ENCODE measurements at regions not wholly inside any gene's neighbourhood (a gene's known extent, or its start where the extent isn't known, plus 50 kb on each side); places are given as distances from the start of the nearest gene placed in this dataset.

GRCh38 chr2:382728-383022, 94.8 kb upstream of the ALKAL2 start:
- H3F3A ChIP-seq (ENCODE audit: low read length, unreplicated experiment): no peaks in the 10 kb centered on the region
- no peaks in the 10 kb centered on the region for H3K36me3 ChIP-seq (ENCODE audit: low read depth, low read length)
- BruUV-seq (replicated peaks): no TSS peak
- H3K4me2 ChIP-seq (ENCODE audit: low read length): no peak overlapping the region
- ChIA-PET POLR2A (ENCODE audit: unreplicated experiment) (no interaction called here), CTCF (no interaction called here)
- H3K27me3 ChIP-seq (ENCODE audit: low read length): no peaks in the 10 kb centered on the region
- no peaks in the 10 kb centered on the region for H3K79me2 ChIP-seq (ENCODE audit: low read length)
- no peak overlapping the region for H2AFZ ChIP-seq (ENCODE audit: low read length)
- intact Hi-C loops (cut with micrococcal nuclease): no loop called here
- no peaks in the 10 kb centered on the region for H3K9me2 ChIP-seq (replicated peaks; ENCODE audit: low read length)
- no peak overlapping the region for H3K4me3 ChIP-seq (ENCODE audit: low read length)
- TF ChIP-seq EZH2 (IDR thresholded peaks at IDR 0.05; ENCODE audit: low read length, unreplicated experiment) (no peak), EZH2phosphoT487 (IDR thresholded peaks at IDR 0.05; ENCODE audit: borderline replicate concordance, low read length) (no peak), CTCF (conservative IDR thresholded peaks at IDR 0.05; ENCODE audit: low read depth, low read length) (no peak)
- no peaks in the 10 kb centered on the region for H4K20me1 ChIP-seq (ENCODE audit: low read length)
- ATAC-seq (no peak), DNase-seq (no peak)
- H3K27ac ChIP-seq (ENCODE audit: low read length): no peak overlapping the region
- 0 out of 2 replicates have a peak, but pooled peaks cover 4% of the 10 kb centered on the region for H3K9me3 ChIP-seq (ENCODE audit: low read length)
- no peak overlapping the region for H3K9ac ChIP-seq (ENCODE audit: low read length)
- peaks cover 7% of the 10 kb centered on the region; the same call in 1 of the 2 replicates for H3K4me1 ChIP-seq (ENCODE audit: insufficient read depth, low read length)

GRCh38 chr2:381941-382727, 94.2 kb upstream of the ALKAL2 start:
- peaks cover 7% of the 10 kb centered on the region; the same call in 1 of the 2 replicates for H3K4me1 ChIP-seq (ENCODE audit: insufficient read depth, low read length)
- 0 out of 2 replicates have a peak, but pooled peaks cover 4% of the 10 kb centered on the region for H3K9me3 ChIP-seq (ENCODE audit: low read length)
- ATAC-seq (no peak), DNase-seq (no peak)
- no peaks in the 10 kb centered on the region for H4K20me1 ChIP-seq (ENCODE audit: low read length)
- H3K4me2 ChIP-seq (ENCODE audit: low read length): no peak overlapping the region
- no peak overlapping the region for H3K4me3 ChIP-seq (ENCODE audit: low read length)
- intact Hi-C loops (cut with micrococcal nuclease): no loop called here
- H3K79me2 ChIP-seq (ENCODE audit: low read length): no peaks in the 10 kb centered on the region
- no peak for TF ChIP-seq EZH2 (IDR thresholded peaks at IDR 0.05; ENCODE audit: low read length, unreplicated experiment)
- no peak for TF ChIP-seq EZH2phosphoT487 (IDR thresholded peaks at IDR 0.05; ENCODE audit: borderline replicate concordance, low read length)
- no peak for TF ChIP-seq CTCF (conservative IDR thresholded peaks at IDR 0.05; ENCODE audit: low read depth, low read length)
- no peak overlapping the region for H3K9ac ChIP-seq (ENCODE audit: low read length)
- no TSS peak for BruUV-seq (replicated peaks)
- no peaks in the 10 kb centered on the region for H3K9me2 ChIP-seq (replicated peaks; ENCODE audit: low read length)
- H3K27me3 ChIP-seq (ENCODE audit: low read length): no peaks in the 10 kb centered on the region
- no peaks in the 10 kb centered on the region for H3K36me3 ChIP-seq (ENCODE audit: low read depth, low read length)
- POLR2A ChIA-PET (ENCODE audit: unreplicated experiment): no interaction called here
- CTCF ChIA-PET: no interaction called here
- no peaks in the 10 kb centered on the region for H3F3A ChIP-seq (ENCODE audit: low read length, unreplicated experiment)
- H2AFZ ChIP-seq (ENCODE audit: low read length): no peak overlapping the region
- no peak overlapping the region for H3K27ac ChIP-seq (ENCODE audit: low read length)

GRCh38 chr2:381181-381580, 93.3 kb upstream of the ALKAL2 start:
- H4K20me1 ChIP-seq (ENCODE audit: low read length): no peaks in the 10 kb centered on the region
- TF ChIP-seq CTCF (conservative IDR thresholded peaks at IDR 0.05; ENCODE audit: low read depth, low read length) (no peak), EZH2 (IDR thresholded peaks at IDR 0.05; ENCODE audit: low read length, unreplicated experiment) (no peak), EZH2phosphoT487 (IDR thresholded peaks at IDR 0.05; ENCODE audit: borderline replicate concordance, low read length) (no peak)
- no peak overlapping the region for H3K4me3 ChIP-seq (ENCODE audit: low read length)
- H3K79me2 ChIP-seq (ENCODE audit: low read length): no peaks in the 10 kb centered on the region
- H3K27ac ChIP-seq (ENCODE audit: low read length): no peak overlapping the region
- H3K9ac ChIP-seq (ENCODE audit: low read length): no peak overlapping the region
- no peaks in the 10 kb centered on the region for H3K9me2 ChIP-seq (replicated peaks; ENCODE audit: low read length)
- ChIA-PET POLR2A (ENCODE audit: unreplicated experiment) (interaction anchor here (0.5 kb wide), 1 partner anchor 27 kb away, joined by 3 read pairs; no protein-coding TSS in a partner anchor), CTCF (no interaction called here)
- H3K36me3 ChIP-seq (ENCODE audit: low read depth, low read length): no peaks in the 10 kb centered on the region
- ATAC-seq (no peak), DNase-seq (peak; percentile 4)
- no peaks in the 10 kb centered on the region for H3F3A ChIP-seq (ENCODE audit: low read length, unreplicated experiment)
- H3K4me1 ChIP-seq (ENCODE audit: insufficient read depth, low read length): peaks cover 7% of the 10 kb centered on the region; the same call in 1 of the 2 replicates
- intact Hi-C loops (cut with micrococcal nuclease): no loop called here
- H2AFZ ChIP-seq (ENCODE audit: low read length): no peak overlapping the region
- H3K4me2 ChIP-seq (ENCODE audit: low read length): no peak overlapping the region
- no peaks in the 10 kb centered on the region for H3K27me3 ChIP-seq (ENCODE audit: low read length)
- BruUV-seq (replicated peaks): no TSS peak
- 0 out of 2 replicates have a peak, but pooled peaks cover 4% of the 10 kb centered on the region for H3K9me3 ChIP-seq (ENCODE audit: low read length)

Data from PC-3 (cell line).